ENCODE measurements at regions not wholly inside any gene's neighbourhood (a gene's known extent, or its start where the extent isn't known, plus 50 kb on each side); places are given as distances from the start of the nearest gene placed in this dataset.

DNA sequence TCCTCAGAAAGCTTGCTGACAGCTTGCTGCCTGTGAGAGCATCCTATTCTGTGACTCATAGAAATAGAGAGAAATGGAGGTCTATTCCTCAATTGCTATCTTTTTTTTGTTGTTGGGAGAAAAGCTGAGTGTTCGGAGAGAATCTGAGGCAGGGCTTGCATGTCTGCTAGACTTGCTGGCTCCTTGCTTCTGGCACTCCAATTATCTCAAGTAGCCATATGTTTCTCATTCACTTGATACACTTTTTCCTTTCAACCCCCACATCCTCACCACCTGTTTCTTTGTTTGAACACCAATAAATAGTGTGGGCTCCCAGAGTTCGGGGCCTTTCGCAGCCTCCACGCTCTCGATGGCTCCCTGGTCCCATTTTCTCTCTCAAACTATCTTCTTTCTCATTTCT lies 172.2 kb downstream of the SH2D4B start:
- TF ChIP-seq, protein P1, sequence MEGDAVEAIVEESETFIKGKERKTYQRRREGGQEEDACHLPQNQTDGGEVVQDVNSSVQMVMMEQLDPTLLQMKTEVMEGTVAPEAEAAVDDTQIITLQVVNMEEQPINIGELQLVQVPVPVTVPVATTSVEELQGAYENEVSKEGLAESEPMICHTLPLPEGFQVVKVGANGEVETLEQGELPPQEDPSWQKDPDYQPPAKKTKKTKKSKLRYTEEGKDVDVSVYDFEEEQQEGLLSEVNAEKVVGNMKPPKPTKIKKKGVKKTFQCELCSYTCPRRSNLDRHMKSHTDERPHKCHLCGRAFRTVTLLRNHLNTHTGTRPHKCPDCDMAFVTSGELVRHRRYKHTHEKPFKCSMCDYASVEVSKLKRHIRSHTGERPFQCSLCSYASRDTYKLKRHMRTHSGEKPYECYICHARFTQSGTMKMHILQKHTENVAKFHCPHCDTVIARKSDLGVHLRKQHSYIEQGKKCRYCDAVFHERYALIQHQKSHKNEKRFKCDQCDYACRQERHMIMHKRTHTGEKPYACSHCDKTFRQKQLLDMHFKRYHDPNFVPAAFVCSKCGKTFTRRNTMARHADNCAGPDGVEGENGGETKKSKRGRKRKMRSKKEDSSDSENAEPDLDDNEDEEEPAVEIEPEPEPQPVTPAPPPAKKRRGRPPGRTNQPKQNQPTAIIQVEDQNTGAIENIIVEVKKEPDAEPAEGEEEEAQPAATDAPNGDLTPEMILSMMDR (IDR thresholded peaks at IDR 0.05): no peak
- TF ChIP-seq POLR2A (IDR thresholded peaks at IDR 0.05): no peak

Data from lower leg skin (tissue), 3 donors.